HepG2 (cell line): ENCODE measurements at regions not wholly inside any gene's neighbourhood (a gene's known extent, or its start where the extent isn't known, plus 50 kb on each side); places are given as distances from the start of the nearest gene placed in this dataset.

Experiments
- CTCF ChIP-seq: sonication (generic); formaldehyde crosslinking; IDR thresholded peaks from 2 replicates; pipeline ENCODE4 v1.5.0; 2020; ENCODE audit warnings: mild to moderate bottlenecking, missing genetic modification reagents, moderate library complexity
- DZIP1 ChIP-seq: sonication (generic); formaldehyde crosslinking; IDR thresholded peaks from 2 replicates; pipeline ENCODE4 v1.5.0; 2020; ENCODE audit warnings: mild to moderate bottlenecking, missing genetic modification reagents
- ESRRA ChIP-seq: sonication (generic); formaldehyde crosslinking; IDR thresholded peaks from 2 replicates; pipeline ENCODE4 v1.5.1; 2020; ENCODE audit warnings: mild to moderate bottlenecking, low read depth, missing genetic modification reagents
- EZH2 ChIP-seq: conservative IDR thresholded peaks from 2 replicates; pipeline ENCODE4 v1.6.1; 2012; ENCODE audit warnings: mild to moderate bottlenecking, low read depth, low read length, moderate library complexity
- HOXA3 ChIP-seq: sonication (generic); formaldehyde crosslinking; IDR thresholded peaks from 2 replicates; pipeline ENCODE4 v1.5.0; 2020; ENCODE audit warnings: missing genetic modification reagents
- POGK ChIP-seq: sonication (generic); formaldehyde crosslinking; conservative IDR thresholded peaks from 2 replicates; pipeline ENCODE4 v1.8.0; 2022; ENCODE audit warnings: mild to moderate bottlenecking, moderate library complexity, missing genetic modification reagents
- POLR2AphosphoS2 ChIP-seq: IDR thresholded peaks from 2 replicates; pipeline ENCODE4 v1.6.1; 2011; ENCODE audit warnings: low read depth, low read length, improper control_type of control experiment
- SRY ChIP-seq: sonication (generic); formaldehyde crosslinking; IDR thresholded peaks from 2 replicates; pipeline ENCODE4 v1.8.0; 2022; ENCODE audit warnings: mild to moderate bottlenecking, missing genetic modification reagents
- TARDBP ChIP-seq: sonication (generic); formaldehyde crosslinking; IDR thresholded peaks from 2 replicates; pipeline ENCODE4 v1.8.0; 2022; ENCODE audit warnings: mild to moderate bottlenecking, missing genetic modification reagents
- TFE3 ChIP-seq: IDR thresholded peaks from 2 replicates; pipeline ENCODE4 v1.6.1; 2016
- ZNF234 ChIP-seq: sonication (generic); formaldehyde crosslinking; conservative IDR thresholded peaks from 2 replicates; pipeline ENCODE4 v1.5.1; 2020; ENCODE audit warnings: mild to moderate bottlenecking, missing genetic modification reagents
- ZNF7 ChIP-seq: IDR thresholded peaks from 2 replicates; pipeline ENCODE4 v1.6.1; 2016; ENCODE audit warnings: missing biosample characterization, missing genetic modification reagents

- no peak for TF ChIP-seq ZNF234
- no peak for TF ChIP-seq TARDBP (CRISPR knock-in tag)
- no peak for TF ChIP-seq ZNF7 (CRISPR knock-in tag)
- no peak for TF ChIP-seq CTCF
- no peak for TF ChIP-seq ESRRA (CRISPR knock-in tag)
- TF ChIP-seq POGK (CRISPR knock-in tag): no peak
- TF ChIP-seq SRY (CRISPR knock-in tag): no peak
- TF ChIP-seq DZIP1: no peak
- no peak for TF ChIP-seq POLR2AphosphoS2
- TF ChIP-seq TFE3 (CRISPR knock-in tag): no peak
- TF ChIP-seq HOXA3 (CRISPR knock-in tag): no peak
- no peak for TF ChIP-seq EZH2
These were observed 63.7 kb upstream of the FMR1 start for GRCh38 chrX:147847999-147848398.
